GM19463 (cell line): ENCODE measurements at regions not wholly inside any gene's neighbourhood (a gene's known extent, or its start where the extent isn't known, plus 50 kb on each side); places are given as distances from the start of the nearest gene placed in this dataset.
A peak's percentile ranks its signal among the peaks of the same experiment; 100 is the strongest.

Experiments used
- ATAC-seq: cut with Tn5 transposase; IDR thresholded peaks from one replicate; pipeline ENCODE4 v1.9.1; 2021; ENCODE audit warnings: mild to moderate bottlenecking, moderate library complexity; ENCODE audit not compliant: unreplicated experiment

DNA sequence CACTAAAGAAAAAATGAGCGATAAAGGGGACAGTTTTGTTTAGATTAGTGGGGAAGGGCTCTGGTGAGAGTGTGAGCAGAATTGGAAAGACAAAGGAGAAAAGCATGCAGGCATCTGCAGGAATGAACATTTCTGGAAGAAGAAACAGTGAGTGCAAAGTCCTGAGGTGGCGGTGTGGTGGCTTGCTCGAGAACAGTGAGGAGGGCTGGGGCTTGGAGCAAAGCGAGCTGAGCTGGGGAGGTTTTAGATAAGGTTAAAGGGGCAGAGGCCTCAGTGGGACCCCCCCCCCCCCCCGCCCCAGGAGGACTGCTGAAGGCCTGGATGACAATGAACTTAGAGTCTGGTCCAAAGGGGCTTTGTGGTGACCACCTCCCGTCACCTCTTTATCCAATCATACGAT, 202.7 kb upstream of the MVB12B start:
- no peak for ATAC-seq

DNA sequence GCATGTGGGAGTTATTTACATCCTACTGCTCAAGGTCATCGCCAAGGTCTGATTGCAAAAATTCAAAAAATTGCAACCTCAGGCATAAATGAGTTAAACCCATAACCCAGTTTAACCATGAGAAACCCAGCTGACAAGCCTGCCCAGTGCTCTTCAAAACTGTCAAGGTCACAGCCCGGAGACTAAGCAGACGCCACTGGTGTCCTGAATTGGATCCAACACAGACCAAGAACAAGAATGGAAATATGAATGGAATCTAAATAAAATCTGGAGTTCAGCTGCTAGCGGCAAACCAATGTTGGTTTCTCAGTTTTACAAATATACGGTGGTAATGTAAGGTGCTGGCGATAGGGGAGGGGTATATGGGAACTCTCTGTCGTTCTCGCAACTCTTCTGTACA, 201.5 kb upstream of the MVB12B start:
- ATAC-seq: no peak

DNA sequence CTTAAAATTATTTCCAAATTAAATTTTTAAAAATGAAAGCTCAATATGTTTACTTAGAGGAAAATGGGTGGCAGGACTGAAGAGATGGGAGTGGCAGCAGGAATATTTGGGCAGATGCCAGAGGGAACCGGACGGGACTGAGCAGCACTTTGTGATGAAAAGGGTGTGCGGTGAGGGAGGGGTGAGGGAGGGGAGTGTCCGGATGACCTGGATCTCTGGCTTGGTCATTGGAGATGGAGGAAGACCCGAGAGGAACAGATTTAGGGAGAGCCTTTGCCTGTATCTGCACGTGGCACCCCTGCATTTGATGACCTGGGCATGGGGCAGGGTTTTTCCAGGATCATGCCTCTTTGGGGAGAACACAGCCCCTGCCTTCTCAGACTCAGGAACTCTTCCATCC, 201.1 kb upstream of the MVB12B start:
- no peak for ATAC-seq

DNA sequence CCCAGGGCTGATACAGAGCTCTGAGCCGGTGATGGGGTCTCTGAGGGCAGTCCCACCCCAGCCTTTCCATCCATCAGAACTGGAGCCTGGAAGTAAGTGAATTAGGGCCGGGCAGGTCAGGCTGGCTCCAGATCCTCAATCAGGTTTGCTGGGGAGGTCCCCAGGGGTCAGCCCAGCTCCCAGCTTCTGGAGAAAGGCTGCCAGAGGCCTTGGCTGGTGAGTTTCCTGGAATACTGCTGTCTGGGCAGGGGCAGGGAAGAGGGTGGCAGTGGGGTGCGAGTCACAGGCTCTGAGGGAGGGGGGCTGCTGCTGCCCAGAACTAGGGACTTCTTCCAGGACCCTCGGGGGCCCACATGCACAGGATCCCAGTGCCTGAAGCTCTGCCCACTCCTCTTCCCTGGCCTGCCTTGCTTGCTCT, 200.6 kb upstream of the MVB12B start:
- ATAC-seq: no peak

DNA sequence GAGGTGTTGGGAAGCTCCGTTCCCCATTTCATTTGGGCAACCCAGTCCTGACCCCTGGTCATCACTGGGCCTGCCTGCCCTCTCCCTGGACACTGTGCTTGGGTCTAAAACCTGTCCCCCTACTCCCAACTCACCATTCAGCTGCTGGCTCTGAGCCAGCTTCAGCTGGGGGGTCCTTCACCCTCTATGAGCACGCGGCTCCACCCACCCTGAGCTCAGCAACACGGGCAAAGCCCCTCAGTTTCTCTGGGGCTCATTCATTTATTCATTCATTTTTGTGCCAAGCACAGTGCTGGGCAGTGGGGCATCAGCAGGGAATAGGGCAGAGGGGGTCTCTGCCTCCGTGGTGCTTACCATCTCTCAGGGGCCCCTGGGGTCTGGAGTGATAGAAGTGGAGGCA, 199.8 kb upstream of the MVB12B start:
- no peak for ATAC-seq

DNA sequence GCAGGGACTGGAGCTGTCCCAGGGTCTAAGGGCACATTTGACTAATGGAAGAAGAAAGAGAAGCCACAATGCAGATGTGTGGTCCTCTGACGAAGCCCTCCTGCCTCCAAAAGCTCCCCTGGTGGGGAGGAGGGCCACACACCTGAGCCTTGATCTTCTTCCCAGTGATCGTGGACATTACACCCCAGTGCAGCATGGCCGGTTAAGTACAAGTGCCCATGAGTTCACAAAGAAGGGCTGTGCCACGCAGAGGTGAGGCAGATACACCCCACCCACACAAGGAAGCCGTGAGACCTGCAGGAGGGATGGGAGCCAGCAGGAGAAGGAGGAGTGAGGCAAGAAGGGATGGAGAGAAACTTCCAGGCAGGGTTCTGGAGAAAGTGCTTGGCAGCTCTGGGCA, 199.0 kb upstream of the MVB12B start:
- no peak for ATAC-seq

DNA sequence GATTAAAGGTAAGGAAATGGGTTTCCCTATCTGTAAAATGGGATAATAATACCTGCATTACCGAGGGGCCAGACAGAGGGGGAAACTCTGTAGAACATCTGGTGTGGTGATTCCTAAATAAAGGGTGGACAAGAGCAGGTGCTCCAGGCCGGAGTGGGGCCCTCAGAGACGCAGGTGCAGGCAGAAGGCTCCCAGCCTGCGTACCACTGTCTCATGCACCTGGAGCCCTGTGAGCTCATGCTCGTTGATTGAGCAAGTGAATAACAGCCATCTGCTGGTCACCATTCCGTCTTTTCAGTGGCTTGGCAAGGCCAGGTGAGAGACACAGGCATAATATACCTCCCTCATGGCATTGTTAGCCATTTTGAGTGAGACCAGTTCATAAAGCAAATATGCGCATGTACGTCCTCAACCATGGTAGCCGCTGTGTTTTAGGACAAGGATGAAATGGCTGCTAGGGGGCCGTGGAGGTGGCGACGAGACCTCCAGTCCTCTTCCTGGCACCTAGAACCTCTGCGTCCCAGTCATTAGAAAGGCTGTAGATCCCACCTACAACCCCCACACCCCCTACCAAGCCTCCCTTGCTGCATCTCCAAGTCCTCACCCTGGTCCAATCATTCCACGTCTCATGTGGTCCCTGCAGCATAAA, 198.0 kb upstream of the MVB12B start:
- ATAC-seq: no peak

DNA sequence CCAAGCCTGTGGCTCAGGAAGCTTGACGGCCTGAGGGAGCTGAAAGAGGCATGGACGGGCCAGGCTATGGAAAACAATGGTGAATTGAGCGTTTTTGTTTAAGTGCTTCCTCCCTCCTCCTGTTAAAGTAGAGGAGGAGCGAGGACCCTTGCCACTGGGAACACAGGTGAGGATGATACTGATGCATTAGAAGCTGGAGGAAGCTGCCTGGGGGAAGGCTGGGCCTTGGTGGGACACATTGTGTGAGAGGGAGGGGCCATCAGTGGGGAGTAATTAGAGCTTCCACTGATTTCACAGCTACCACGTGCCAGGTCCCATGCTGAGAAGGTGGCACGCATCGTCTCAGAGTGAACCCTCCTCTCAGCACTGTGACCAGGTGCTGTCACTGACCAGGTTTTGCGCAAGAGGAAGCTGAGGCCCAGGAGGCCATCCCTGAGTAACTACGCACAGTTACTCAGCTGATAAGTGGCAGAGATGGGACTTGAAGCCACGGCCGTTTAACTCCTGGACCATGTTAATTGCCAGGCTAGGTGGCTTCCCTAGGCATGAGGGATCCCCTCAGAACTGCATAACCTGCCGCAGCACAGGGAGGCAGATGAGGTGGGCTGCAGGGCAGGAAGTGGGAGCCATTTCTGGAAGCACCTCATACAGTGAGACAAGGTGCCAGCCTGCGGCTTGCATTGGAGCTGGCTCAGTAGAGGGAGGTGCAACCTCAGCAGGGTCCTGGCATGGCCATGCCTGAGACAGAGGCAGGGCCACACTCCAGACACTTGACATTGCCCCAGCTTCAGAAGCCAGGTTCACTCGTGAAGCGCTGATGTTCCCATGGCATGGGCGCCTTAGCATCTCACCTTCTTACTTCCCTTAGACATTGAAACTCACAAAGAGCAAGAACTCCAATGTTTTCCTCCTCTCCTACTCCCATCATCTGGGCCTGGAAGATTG, 195.3 kb upstream of the MVB12B start:
- no peak for ATAC-seq

DNA sequence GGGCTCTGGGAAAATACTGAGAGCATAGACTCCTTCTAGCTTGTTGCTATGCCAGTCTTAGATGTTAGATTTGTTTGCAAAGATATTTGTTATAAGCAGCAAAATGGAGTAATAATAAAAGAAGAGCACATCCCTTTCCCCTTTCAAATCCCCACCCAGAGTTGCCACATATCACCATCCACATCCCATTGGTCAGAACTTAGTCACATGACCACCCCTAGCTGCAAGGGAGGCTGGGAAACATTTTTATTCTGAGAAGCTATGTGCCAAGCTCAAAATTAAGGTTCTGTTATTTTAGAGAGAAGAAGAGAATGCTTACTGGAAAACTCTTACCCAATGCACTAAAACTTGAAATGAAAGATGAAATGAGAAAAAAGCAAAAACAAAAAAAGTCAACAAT, 193.9 kb upstream of the MVB12B start:
- no peak for ATAC-seq

DNA sequence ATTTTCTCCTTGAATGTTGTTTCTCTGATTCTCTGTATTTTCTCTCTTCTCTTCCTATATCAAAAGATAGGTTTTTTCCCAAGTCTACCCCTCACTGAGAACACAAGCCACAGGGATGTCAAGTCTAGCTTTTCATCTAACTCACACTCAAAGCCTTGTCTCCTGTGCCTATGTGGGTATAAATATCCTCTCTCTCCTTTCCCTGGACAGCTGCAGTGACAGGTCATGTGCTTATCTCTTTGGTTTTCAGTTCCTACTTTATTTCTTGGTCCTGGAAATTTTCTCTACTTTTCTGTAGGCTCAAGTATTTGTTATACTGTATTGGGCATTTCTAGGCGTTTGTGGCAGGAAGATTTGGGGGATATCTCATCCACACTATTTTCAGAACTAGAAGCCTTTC, 182.4 kb upstream of the MVB12B start:
- no peak for ATAC-seq

DNA sequence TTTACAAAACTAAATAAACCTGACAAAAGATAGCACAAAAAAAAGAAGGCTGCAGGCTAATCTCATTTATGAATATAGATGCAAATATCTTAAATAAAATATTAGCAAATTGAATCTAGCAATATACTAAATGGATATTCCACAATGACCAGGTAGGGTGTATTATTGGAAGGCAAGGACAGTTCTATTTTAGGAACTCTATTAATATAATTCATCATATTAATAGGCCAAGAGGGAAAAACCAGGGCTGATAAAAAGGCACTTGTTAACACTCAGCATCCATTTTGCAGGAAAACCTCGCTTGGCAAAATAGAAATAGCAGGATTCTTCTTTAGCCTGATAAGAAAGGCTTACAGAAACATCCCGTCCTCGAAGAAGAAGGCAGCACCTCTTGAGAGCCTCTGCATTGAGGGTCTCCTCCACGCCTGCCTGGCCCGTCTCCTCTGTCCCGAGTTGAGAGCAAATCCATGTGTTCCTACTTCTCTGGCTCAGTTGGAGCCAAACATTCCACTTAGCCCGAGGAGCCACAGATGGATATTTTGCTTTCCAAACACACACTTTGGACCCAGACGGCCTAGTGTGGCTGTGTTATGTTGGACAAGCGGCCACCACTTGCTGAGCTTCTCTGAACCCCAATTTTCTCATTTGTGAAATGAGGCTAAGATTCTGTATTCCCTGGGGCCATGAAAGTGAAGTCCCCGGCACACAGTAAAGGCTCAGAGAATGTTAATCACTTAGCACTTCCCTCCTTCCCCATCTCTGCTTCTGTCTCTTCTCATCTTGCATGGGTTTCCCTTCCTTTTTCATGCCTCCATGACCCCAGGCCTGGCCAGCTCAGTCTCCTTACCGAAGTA, 181.8 kb upstream of the MVB12B start:
- no peak for ATAC-seq

DNA sequence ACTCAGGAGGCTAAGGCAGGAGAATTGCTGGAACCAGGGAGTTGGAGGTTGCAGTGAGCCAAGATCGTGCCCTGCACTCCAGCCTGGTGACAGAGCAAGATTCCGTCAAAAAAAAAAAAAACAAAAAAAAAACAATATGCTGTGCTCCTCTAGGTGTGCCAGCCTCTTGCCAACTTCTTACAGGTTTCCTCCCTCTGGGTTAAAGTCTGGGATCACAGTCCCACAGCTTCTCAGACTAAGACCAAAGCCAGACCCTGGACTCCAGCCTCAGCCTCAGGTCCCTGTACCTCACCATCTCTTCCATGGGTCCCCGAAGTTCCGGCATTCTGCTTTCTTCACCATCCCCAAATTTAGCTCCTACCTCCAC, 180.8 kb upstream of the MVB12B start:
- ATAC-seq: no peak

DNA sequence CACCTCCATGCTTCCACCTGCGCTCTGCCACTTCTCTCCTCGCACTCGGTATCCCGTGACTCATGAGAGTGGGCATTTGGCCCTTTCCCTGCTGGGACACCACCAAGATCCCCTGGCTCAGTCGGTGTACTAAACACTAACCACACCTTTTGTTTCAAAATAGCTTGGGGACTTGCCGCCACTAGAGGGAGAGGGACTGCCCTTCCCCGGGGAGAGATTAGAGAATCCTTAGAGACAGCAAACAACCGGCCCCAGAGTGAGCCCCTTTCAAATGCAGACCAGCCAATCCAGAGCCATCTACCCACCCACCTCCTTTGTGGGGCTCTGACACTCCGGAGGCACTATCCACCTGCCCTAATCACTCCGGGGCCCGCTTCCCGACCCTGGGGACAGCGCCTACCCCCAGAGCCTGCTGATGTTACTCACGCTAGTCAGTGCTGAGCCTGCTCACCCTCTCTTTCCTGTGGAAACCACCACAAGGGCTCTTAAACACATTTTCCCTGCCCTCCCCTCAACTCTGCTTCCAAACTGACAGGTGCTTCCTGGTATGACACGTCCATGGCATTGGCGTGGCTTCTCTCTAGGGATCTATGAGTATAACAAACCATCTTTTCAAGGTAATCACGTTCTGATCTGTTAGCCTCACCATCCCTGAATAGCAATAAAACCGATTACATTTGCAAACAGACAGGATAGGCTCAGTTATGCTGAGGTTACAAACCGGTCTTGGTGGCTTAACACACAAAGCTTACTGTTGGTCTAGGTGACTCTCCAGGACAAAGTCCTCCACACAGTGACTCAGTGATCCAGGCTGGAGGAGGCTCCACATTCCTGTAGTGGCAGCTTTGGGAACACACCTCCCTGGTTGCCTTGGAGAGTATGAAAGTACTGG, 180.1 kb upstream of the MVB12B start:
- ATAC-seq: peak; percentile 50

DNA sequence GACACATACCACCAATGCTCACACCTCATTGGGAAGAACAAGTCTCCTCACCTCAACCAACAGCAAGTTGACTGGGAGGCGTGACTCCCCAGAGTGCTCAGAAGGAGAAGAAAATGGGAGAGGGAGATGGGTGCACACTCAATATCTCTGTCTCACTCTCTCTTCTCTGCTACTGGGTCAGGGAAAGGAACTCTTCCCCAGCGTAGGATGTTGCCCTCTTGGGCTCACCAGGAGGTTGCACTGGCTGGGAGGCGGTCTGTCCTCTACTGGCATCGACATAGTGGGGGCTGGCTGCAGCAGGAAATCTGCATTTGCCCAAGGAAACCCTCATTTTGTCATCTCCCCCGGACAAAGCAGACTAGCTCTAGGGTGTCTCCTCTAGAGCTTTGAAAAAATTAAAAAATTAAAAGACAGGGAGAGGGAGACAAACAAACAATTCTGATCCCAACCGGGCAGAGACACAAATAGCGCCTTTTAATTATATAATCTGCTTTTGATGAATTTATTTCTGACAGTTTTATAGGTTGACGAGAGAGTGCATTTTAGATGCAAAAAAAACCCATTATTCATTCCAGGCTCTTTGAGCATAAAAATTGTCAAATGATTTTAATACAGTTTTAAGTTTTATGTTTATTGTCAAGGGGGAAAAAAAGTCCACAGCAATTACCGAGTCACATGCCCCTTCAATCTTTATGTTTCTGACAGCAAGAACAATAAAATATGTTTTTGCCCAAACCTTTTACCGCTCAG, 179.3 kb upstream of the MVB12B start:
- no peak for ATAC-seq

DNA sequence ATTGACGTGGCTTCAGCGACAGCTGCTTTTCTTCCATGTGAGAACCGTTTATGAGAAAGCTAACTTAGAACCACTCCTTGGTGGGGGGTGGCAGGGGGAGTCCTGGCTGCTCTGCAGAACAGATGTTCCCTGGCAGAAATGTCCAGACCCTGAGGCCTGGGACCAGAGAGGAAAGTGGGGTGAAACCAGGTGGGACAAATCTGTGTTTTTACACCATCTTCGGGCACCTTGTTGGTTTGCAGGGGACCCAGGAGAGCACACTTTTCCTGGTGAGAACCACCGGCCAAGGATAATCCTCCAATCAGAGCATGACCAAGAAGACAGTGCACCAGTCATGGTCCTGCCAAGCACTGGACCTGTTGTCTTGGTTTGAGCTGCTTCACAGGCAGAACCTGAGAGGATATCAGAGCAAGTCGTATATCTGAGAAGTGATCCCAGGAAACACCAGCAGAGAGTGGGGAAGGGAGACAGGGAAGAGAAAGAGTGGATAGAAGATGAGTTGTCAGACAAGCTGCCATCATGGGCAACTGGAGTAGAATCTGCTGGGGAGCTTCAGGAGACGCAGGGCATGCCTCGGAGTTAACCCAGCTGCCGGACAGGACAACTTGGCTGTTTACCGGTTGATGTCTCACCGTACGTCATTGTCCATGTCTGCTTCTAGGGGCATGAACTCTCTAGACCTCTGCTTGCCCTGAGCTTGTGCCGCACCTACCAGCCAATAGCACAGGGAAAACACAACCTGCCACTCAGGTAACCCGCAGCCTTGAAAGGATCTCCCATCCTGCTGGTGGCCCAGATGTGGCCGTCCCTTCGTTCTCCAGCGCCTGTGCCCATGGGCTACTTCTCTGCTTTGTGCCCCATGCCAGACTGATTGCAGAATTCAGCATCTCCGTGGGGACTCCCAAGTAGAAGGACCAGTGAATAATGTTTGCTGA, 178.4 kb upstream of the MVB12B start:
- ATAC-seq: no peak

DNA sequence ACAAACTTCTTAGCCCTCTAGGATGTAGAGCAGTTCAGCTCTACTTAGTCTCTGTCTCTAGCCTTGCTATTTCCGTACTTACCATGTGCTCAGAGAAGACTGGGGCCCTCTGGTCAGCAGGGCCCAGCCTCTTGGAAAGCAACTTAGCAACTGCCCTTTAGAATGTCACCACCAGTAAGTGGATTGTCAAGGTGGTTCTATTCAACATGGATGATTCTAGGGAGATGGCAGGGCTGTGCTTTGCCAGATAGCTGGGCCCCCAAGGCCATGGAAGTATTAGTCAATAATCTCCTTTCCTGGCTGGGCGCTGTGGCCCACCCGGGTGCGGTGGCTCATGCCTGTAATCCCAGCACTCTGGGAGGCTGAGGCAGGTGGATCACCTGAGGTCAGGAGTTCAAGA, 177.6 kb upstream of the MVB12B start:
- ATAC-seq: no peak

DNA sequence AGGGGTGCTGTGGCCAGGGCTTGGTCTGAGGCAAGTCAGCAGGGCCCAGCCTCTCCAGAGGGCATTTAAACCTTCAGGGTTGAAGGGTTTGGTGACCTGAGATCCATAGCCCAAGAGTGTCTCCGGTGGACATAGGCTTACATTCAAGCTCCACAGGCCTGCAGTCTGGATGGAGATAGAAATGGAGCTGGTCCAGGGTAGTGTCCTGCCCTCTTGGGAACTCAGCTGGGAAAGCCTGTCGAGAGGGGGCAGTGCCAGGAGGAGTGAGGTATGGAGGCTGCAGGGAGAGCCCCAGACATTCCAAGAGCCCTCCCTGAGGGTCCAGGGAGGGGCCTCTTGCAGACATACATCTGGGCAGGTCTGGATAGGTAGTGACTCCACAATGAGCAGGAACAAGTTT, 177.0 kb upstream of the MVB12B start:
- no peak for ATAC-seq

DNA sequence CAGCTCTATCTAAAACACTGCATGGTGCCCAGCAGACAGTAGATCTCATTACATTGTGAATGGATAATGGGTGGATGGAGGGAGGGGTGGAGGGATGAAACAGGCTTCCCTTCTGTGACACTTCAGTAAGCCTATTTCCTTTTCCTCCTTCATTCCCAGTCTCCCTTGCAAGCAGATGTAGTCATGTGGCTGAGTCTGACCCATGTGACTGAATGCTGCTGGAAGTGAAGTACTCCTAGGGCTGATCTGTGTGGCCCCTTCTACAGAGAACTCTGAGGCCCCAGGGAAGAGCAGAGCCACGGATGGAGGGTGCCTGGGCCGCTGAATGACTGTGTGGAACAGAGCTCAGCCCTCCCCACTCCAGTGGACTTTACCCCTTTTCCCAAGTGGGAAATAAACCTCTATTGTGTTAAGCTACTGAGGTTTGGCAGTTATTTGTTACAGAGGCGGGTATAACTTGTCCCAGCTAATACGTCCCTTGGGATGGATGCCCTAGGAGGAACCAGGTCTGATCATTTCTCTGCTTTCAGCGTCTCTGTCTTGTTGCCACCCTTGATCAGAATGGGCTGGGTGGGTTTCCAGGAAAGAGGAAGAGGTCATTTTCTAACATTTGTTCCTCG, 176.1 kb upstream of the MVB12B start:
- no peak for ATAC-seq
